Hepatocyte (in vitro differentiated cells): ENCODE measurements at regions not wholly inside any gene's neighbourhood (a gene's known extent, or its start where the extent isn't known, plus 50 kb on each side); places are given as distances from the start of the nearest gene placed in this dataset.

Source experiments
- DNase-seq: peaks from one replicate; pipeline ENCODE4 v3.0.0-alpha.2; 2016; ENCODE audit warnings: low spot score
- H2AFZ ChIP-seq: fragments of 200-600 bp; sonication (generic); 2 replicates; pipeline ENCODE4 v1.6.0; 2016; ENCODE audit warnings: antibody characterized with exemption, mild to moderate bottlenecking
- H3K27ac ChIP-seq: fragments of 200-600 bp; sonication (generic); 2 replicates; pipeline ENCODE4 v1.5.1; 2016; ENCODE audit warnings: mild to moderate bottlenecking
- H3K27me3 ChIP-seq: fragments of 200-600 bp; sonication (generic); 2 replicates; pipeline ENCODE4 v1.6.1; 2016
- H3K36me3 ChIP-seq: fragments of 200-600 bp; sonication (generic); replicated peaks from 2 replicates; pipeline ENCODE4 v1.5.1; 2016; ENCODE audit warnings: low read depth; ENCODE audit not compliant: insufficient read depth
- H3K4me1 ChIP-seq: fragments of 200-600 bp; sonication (generic); 2 replicates; pipeline ENCODE4 v1.5.1; 2016; ENCODE audit warnings: mild to moderate bottlenecking, moderate library complexity; ENCODE audit not compliant: insufficient read depth
- H3K4me2 ChIP-seq: fragments of 200-600 bp; sonication (generic); 2 replicates; pipeline ENCODE4 v1.6.0; 2016
- H3K4me3 ChIP-seq: fragments of 200-600 bp; sonication (generic); 2 replicates; pipeline ENCODE4 v1.5.1; 2016; ENCODE audit warnings: mild to moderate bottlenecking
- H3K79me2 ChIP-seq: fragments of 200-600 bp; sonication (generic); 2 replicates; pipeline ENCODE4 v1.6.0; 2017; ENCODE audit warnings: mild to moderate bottlenecking
- H3K9me2 ChIP-seq: fragments of 200-600 bp; sonication (generic); replicated peaks from 2 replicates; pipeline ENCODE4 v1.6.0; 2017; ENCODE audit warnings: mild to moderate bottlenecking; ENCODE audit not compliant: insufficient read depth
- H3K9me3 ChIP-seq: fragments of 200-600 bp; sonication (generic); 2 replicates; pipeline ENCODE4 v1.5.1; 2016; ENCODE audit warnings: low read depth, mild to moderate bottlenecking
- H4K20me1 ChIP-seq: fragments of 200-600 bp; sonication (generic); 2 replicates; pipeline ENCODE4 v1.6.0; 2016; ENCODE audit warnings: mild to moderate bottlenecking; ENCODE audit not compliant: insufficient read depth, poor library complexity, severe bottlenecking
- CTCF ChIP-seq: fragments of 200-600 bp; sonication (generic); IDR thresholded peaks from 2 replicates; pipeline ENCODE4 v1.5.1; 2016; ENCODE audit warnings: antibody characterized with exemption, mild to moderate bottlenecking; ENCODE audit not compliant: poor library complexity
- EZH2 ChIP-seq: fragments of 200-600 bp; sonication (generic); IDR thresholded peaks from 2 replicates; pipeline ENCODE4 v1.6.1; 2016; ENCODE audit warnings: antibody characterized with exemption, mild to moderate bottlenecking, borderline replicate concordance
- EZH2phosphoT487 ChIP-seq: fragments of 200-600 bp; sonication (generic); IDR thresholded peaks from one replicate; pipeline ENCODE4 v1.6.1; 2018; ENCODE audit warnings: antibody characterized with exemption, mild to moderate bottlenecking, low read depth, moderate library complexity; ENCODE audit not compliant: unreplicated experiment, severe bottlenecking
- WGBS: methylation state at CpG from one replicate; pipeline ENCODE4 v1.1.6; 2016; ENCODE audit warnings: low lambda C conversion rate; ENCODE audit errors: missing lambda C conversion rate; 5-methylcytosine and 5-hydroxymethylcytosine counted together

GRCh38 chr11:37089439-37089838 is 491.4 kb upstream of the RAG2 start:
- H2AFZ ChIP-seq = no peak overlapping the region
- H3K27me3 ChIP-seq = no peaks in the 10 kb centered on the region
- H3K36me3 ChIP-seq = no peaks in the 10 kb centered on the region
- no peak for TF ChIP-seq CTCF
- no peak for TF ChIP-seq EZH2
- TF ChIP-seq EZH2phosphoT487 = no peak
- no peaks in the 10 kb centered on the region for H3K4me1 ChIP-seq
- no peaks in the 10 kb centered on the region for H3K79me2 ChIP-seq
- no peak overlapping the region for H3K4me2 ChIP-seq
- no peak overlapping the region for H3K27ac ChIP-seq
- no peaks in the 10 kb centered on the region for H3K9me3 ChIP-seq
- H3K9me2 ChIP-seq = no peaks in the 10 kb centered on the region
- H3K4me3 ChIP-seq = no peak overlapping the region
- H4K20me1 ChIP-seq = no peaks in the 10 kb centered on the region
- DNase-seq = no peak

DNA sequence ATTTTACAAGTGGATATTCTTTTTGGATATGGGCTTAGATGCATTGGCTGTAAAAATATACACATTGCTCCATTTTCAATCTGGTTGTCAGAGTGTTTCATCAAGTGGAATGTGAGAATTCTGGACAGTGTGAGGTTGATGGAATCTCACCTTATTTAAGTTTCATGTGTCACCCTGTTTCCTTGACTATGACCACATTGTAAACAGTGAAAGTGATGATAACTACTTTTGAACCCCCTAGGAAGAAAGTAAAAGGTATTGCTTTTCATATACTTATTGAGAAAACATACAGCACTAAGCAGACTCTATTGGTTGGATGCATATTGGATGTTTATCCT is 490.5 kb upstream of the RAG2 start:
- Histone ChIP-seq H3K9me3 (no peaks in the 10 kb centered on the region), H3K4me1 (no peaks in the 10 kb centered on the region), H3K4me2 (no peak overlapping the region), H3K79me2 (no peaks in the 10 kb centered on the region), H2AFZ (no peak overlapping the region), H3K9me2 (no peaks in the 10 kb centered on the region), H3K4me3 (no peak overlapping the region), H4K20me1 (no peaks in the 10 kb centered on the region), H3K27ac (no peak overlapping the region), H3K27me3 (no peaks in the 10 kb centered on the region), H3K36me3 (no peaks in the 10 kb centered on the region)
- no peak for TF ChIP-seq CTCF
- no peak for TF ChIP-seq EZH2
- TF ChIP-seq EZH2phosphoT487 = no peak
- DNase-seq = no peak

- Histone ChIP-seq H3K27ac (no peak overlapping the region), H4K20me1 (no peaks in the 10 kb centered on the region), H2AFZ (no peak overlapping the region), H3K36me3 (no peaks in the 10 kb centered on the region), H3K9me2 (no peaks in the 10 kb centered on the region), H3K27me3 (no peaks in the 10 kb centered on the region), H3K4me3 (no peak overlapping the region), H3K4me1 (no peaks in the 10 kb centered on the region), H3K4me2 (no peak overlapping the region), H3K9me3 (no peaks in the 10 kb centered on the region), H3K79me2 (no peaks in the 10 kb centered on the region)
- WGBS = 80% methylated on average over 6 of the region's 6 CpGs
- no peak for DNase-seq
- TF ChIP-seq CTCF (no peak), EZH2 (no peak), EZH2phosphoT487 (no peak)
These were observed 489.9 kb upstream of the RAG2 start for GRCh38 chr11:37087650-37088572.
